ENCODE measurements at regions not wholly inside any gene's neighbourhood (a gene's known extent, or its start where the extent isn't known, plus 50 kb on each side); places are given as distances from the start of the nearest gene placed in this dataset.
"Not testable (repeated sequence)": the region's sequence is repeated elsewhere in the genome, so short reads cannot be mapped to it uniquely, and the experiment has no call there.

DNA sequence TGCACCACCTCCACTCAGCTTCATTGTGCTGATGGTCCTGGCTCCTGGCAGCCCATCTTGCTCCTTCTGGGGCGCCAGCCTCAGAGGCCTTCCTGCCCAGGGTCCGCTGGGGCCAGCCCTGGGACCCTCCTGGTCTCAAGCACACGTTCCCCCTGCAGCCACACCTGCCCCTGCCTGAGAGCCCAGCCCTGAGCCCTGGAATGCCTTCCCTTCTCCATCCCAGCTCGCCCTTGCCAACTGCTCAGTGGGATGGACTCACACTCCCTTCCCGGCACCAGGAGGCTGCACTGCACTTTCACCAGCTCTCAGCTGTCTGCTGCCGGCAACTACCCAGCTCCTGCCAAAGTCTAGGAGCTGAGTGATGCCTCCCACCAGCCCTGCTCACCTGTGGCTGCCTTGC is 100.9 kb downstream of the TMEM121 start:
- H4K20me1 ChIP-seq (replicated peaks in 1 of 2; ENCODE audit: control insufficient read depth in 1 of 2, insufficient read depth in 2 of 2, low read length in 2 of 2); DNase-seq (ENCODE audit: low read depth in 1 of 2, low spot score in 2 of 2); H3K79me2 ChIP-seq (ENCODE audit: control insufficient read depth in 1 of 2, insufficient read depth in 2 of 2, low read length in 2 of 2); H4K91ac ChIP-seq (replicated peaks; ENCODE audit: insufficient read length, low read length); CTCF ChIA-PET (ENCODE audit: partially characterized antibody); H4K5ac ChIP-seq (ENCODE audit: insufficient read length, low read depth, low read length); H3K18ac ChIP-seq (ENCODE audit: extremely low read depth, low read length); POLR2A ChIA-PET (ENCODE audit: partially characterized antibody); H3K36me3 ChIP-seq (ENCODE audit: control insufficient read depth in 2 of 4, insufficient read depth in 4 of 4, low read length in 3 of 4); H3K4me1 ChIP-seq (replicated peaks in 1 of 4; ENCODE audit: control insufficient read depth in 3 of 4, insufficient read depth in 4 of 4, low read length in 3 of 4); H2BK15ac ChIP-seq (ENCODE audit: low read length); H2BK120ac ChIP-seq (replicated peaks; ENCODE audit: low read depth, low read length); H2BK5ac ChIP-seq (ENCODE audit: low read depth, low read length); H2BK12ac ChIP-seq (ENCODE audit: low read depth, low read length); H3K4ac ChIP-seq (replicated peaks; ENCODE audit: insufficient read length, low read depth, low read length); H3K27ac ChIP-seq (ENCODE audit: low read depth, low read length); H2AK5ac ChIP-seq (ENCODE audit: low read depth, low read length); H3K27me3 ChIP-seq (replicated peaks in 1 of 4; ENCODE audit: control insufficient read depth in 3 of 4, extremely low read depth in 1 of 4, insufficient read depth in 3 of 4, low read length in 3 of 4); H3K56ac ChIP-seq (replicated peaks; ENCODE audit: insufficient read length, low read depth, low read length); H4K8ac ChIP-seq (ENCODE audit: extremely low read depth, insufficient read depth, low read length); H2AFZ ChIP-seq (ENCODE audit: low read length); FAIRE-seq; H3K14ac ChIP-seq (ENCODE audit: insufficient read length); H3K23ac ChIP-seq (ENCODE audit: insufficient read length); H3K79me1 ChIP-seq (ENCODE audit: low read depth, low read length); H3K4me3 ChIP-seq (ENCODE audit: extremely low read depth in 1 of 4, insufficient read depth in 2 of 4, low read depth in 3 of 4, low read length in 4 of 4); H3K23me2 ChIP-seq (ENCODE audit: low read depth, low read length); H2BK20ac ChIP-seq (ENCODE audit: low read length); H3K4me2 ChIP-seq (ENCODE audit: insufficient read depth in 1 of 2, low read depth in 2 of 2, low read length in 2 of 2); H3K9ac ChIP-seq (replicated peaks in 1 of 4; ENCODE audit: extremely low read depth in 1 of 4, low read depth in 3 of 4, low read length in 3 of 4): not testable (repeated sequence)
- peaks cover 25 to 84% of the 10 kb centered on the region in 2 experiments; a peak in 3 of 4 replicates for H3K9me3 ChIP-seq (ENCODE audit: insufficient read depth in 2 of 2, low read depth in 1 of 2, low read length in 1 of 2)
- WGBS, 2 experiments (ENCODE audit: extremely low coverage in 1 of 2, insufficient coverage in 1 of 2, insufficient read length in 1 of 2, insufficient replicate concordance in 2 of 2, low coverage in 1 of 2, low lambda C conversion rate in 2 of 2, missing lambda C conversion rate in 1 of 2), result 45% methylated on average over 2 of the region's 6 CpGs; no CpG with 5 or more reads in 1 of the 2 experiments

Data from H1 (cell line).